ENCODE measurements at regions not wholly inside any gene's neighbourhood (a gene's known extent, or its start where the extent isn't known, plus 50 kb on each side); places are given as distances from the start of the nearest gene placed in this dataset.

DNA sequence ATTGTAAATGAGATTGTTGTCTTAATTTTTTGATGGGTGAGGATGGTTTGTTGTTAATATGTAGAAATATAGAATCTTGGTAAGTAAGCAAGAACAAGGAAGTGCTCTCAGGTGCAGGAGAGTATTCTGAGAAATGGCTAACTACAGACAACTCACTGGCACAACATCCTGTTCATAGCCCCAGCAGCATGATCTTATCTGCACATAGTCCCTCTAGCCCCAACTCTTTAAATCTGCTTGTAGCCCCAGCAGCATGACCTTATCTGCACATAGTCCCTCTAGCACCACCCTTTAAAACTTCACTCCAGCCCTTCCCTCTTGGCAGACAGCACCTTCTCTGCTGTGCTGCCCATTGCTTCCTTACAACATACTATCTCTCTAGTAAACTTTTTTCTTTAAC, 1957.1 kb upstream of the ADGRL3 start:
- no peak for DNase-seq

GRCh38 chr4:59247032-59247431, 1953.1 kb upstream of the ADGRL3 start:
- no peak for DNase-seq

DNA sequence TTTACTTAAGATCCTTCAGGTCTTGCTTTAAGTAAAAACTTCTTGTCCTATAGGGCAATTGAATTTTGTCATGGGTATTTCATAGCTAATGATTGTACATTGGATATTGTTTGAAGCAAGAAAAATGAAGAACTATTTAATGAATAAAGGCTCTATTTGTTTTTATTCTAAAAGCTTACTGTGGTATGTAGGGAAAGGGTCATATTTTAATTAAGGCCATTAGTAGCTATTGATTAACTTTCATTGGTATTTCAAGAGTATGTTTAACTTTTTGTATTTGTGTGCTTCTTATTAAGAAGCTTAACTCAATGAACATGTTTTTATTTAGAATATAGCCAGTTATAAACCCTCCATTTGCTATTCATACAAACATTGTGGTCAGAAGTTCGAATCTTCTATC, 1951.8 kb upstream of the ADGRL3 start:
- DNase-seq: no peak

DNA sequence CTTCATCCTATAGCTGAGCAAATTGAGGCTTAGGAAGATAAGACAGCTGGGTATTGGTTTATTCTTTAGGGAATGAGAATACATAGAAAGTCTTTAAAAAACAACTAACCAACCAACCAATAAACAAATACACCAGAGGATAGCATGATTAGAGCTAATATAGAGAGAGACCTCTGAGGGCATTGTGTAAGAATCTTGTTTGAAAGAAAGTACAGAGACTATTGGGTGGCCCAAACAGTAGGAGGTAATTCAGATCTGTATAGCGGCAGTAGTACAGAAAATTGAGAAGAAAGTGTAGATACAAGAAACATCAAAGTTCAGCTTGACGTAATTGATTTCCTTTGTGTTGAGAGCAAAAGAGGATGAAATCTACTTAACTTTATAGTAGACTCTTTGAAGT, 1951.0 kb upstream of the ADGRL3 start:
- no peak for DNase-seq

DNA sequence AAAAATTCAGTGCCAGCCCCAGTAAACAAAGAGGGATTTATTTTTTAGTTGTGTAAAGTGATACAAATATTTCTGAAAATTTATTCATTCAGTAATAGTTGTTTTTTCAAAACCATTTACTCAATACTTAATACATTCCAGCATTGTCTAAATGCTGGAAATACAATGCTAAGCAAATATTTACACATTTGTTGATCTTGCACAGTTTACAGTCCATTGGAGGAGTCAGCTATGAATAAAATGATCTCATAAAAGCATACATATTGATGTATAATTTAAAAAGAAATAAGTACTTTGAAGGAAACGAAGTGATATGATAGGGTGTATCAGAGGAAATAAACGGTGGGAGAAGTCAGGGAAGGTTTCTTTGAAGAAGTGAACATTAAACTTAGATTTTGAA, 1942.1 kb upstream of the ADGRL3 start:
- no peak for DNase-seq

DNA sequence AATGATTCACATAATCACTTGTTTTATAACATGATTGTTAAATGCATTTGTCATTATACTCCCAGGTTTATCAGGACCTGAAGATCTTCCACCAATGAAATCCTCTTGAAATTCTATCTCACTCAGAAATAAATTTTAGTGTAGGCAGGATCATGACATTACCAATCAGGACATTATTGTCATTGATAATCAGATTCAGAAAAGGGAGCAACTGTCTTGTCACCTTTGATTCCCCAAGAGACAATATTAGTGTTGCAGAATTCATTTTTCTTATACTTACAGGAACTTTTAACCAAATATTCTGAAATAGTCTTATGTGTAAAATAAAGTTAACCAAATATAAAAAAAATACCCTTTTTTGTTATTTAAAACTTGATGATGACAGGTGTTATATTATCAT, 1892.5 kb upstream of the ADGRL3 start:
- no peak for DNase-seq

- DNase-seq: no peak
These were observed 1885.5 kb upstream of the ADGRL3 start for GRCh38 chr4:59314637-59315036.

- DNase-seq: no peak
These were observed 1860.5 kb upstream of the ADGRL3 start for GRCh38 chr4:59339631-59340030.

DNA sequence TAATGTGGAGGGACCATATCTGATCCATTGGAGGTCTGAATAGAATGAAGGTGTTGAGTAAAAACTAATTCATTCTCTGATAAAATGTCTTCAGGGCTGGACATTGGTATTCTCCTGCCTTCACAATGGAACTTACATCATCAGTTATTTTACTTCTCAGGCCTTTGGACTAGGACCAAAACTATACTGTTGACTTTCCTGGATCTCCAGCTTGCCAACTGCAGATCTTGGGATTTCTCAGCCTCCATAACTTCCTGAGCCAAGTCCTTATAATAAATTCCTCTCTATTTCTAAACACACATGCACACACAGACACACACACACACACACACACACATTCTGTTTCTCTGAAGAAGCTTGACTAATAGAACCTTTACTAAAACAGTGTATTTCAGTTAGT, 1858.6 kb upstream of the ADGRL3 start:
- no peak for DNase-seq

DNA sequence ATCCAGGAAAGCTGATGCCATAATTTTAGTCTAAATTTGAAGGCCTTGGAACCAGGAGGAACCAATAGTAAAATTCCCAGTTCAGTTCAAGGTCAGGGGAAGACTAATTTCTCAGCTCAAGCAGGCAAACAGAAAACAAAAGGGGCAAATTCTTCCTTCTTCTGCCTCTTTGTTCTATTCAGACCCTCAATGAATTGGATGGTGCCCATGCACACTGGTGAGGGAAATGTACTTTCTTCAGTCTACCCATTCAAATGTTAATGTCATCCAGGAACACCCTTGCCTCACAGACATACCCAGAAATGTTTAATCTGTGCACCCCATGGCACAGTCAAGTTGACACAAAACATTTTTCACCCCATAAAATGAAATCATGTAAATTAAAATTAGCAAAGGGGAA, 1851.2 kb upstream of the ADGRL3 start:
- DNase-seq: no peak

DNA sequence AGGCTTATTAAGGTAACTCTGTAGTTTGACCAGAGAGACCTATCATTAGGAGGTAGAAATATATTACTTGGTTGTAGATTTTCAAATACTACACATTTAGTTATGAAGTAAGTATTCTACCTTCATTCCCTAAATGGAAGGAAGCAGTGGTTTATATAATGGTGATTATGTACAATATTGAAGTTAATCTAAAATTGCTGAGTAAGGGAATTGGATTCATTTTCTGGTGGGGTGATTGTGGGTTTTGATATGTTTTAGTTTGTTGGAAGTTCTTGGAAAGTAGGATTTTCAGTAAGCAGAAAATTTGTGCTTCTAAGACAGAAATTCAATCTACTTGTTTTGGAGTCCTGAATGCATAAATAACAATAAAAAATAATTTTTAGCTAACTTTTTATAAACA, 1830.9 kb upstream of the ADGRL3 start:
- DNase-seq: no peak

GRCh38 chr4:59374416-59374815, 1825.7 kb upstream of the ADGRL3 start:
- DNase-seq: no peak

DNA sequence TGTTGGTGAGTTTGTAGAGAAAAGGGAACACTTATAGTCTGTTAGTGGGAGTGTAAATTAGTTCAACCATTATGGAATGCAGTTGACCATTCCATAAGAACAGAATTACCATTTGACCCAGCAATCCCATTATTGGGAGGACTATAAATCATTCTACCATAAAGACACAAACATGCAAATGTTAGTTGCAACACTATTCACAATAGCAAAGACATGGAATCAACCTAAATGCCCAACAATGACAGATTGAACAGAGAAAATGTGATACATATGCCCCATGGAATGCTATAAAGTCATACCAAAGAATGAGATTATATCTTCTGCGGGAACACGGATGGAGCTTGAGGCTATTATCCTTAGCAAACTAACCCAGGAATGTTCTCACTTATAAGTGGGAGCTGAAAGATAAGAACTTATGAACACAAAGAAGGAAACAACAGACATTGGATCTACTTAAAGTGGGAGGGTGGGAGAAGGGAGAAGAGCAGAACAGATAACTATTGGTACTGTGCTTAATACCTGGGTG, 1819.2 kb upstream of the ADGRL3 start:
- no peak for DNase-seq

- DNase-seq: no peak
These were observed 1818.5 kb upstream of the ADGRL3 start for GRCh38 chr4:59381591-59381990.

DNA sequence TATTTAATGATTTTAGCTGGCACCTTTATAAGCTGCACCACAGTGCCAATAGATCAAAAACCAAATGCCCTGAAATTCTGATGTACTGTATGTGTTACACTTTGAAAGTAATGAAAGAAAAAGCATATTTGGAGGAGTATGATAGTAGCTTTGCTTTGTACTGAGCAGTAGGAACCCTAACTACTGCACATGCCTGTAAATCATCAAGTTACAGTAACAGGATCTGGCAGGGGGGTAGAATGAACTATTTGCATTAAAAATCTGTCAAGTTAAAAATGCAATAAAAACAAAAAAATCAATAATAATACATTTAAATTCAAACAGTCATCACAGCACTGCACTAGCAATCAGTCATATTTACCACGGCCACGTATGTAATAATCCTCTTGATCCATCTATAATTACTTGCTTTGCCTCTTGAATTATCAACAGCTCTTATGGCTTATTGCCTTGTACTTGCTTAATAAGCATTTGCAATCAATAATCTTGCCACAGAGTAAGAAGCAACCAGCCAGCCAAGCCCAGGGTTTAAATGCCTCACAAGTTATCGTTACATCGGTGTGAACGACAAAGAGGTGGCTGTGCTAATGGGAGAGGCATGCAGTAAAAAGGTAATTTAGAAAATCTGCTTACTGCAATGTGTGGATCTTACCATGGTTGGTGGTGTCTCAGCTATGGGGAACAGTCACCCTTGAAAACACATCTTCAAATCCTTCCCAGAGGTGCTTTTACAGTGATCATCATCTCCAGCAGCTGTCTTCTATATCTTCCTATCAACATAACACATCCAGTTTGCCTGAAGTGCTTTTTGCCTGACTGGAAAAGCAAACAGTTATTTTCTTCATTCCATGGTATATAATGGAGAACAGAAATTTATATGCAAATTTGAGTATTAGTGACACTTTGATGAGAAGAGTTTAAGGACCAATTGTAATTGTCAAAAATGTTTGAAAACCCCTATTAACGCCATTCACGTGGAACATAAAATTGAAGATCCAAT, 1812.1 kb upstream of the ADGRL3 start:
- DNase-seq: no peak

DNA sequence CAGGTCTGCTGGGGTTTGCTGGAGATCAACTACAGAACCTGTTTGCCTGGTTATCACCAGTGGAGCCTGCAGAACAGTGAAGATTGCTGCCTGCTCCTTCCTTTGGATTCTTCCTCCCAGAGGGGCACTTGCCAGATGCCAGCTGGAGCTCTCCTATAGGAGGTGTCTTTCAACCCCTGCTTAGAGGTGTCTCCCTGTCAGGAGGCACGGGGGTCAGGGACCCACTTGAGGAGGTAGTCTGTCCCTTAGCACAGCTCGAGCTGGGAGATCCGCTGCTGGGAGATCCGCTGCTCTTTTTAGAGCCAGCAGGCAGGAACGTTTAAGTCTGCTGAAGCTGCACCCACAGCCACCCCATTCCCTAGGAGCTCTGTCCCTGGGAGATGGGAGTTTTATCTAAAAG, 1806.3 kb upstream of the ADGRL3 start:
- DNase-seq: no peak

DNA sequence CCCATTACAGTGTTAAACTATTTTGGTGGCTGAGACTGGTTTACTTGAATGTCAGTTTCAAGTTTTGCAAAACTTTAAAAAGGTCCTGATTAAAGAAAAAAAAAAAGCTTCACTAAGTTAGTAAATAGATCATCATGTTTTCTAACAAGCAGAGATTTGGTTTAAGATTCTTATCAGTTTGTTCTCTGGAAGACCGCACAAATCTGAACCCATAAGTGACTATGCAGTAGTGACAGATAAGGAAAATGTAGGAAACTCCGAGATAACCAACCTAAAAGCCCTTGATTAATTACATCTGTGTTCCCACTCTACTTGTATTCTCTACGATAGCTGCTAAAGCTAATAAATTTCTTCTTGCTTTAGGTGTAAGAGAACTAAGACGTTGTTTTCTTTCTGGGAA, 1799.8 kb upstream of the ADGRL3 start:
- no peak for DNase-seq

GRCh38 chr4:59409647-59410046, 1790.5 kb upstream of the ADGRL3 start:
- DNase-seq: no peak

DNA sequence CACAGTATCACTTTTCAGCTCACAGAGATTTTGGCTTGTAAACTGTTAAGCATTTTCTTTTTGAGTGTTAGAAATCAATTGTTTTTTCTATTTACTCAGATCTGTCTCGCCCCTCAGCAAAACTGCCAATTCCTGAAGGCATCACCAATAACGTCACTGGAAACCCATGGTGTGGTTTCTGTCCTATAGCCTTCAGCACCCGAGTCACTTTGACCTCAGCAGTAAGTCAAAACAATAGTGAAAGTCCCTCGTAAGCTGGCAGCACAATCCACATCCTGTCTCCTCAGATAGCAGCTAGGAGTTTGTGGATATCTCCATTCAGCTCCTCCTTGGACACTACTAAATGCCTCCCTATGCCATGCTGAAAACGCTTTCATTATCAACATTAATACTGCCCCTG, 1787.4 kb upstream of the ADGRL3 start:
- DNase-seq: no peak

- DNase-seq: no peak
These were observed 1744.4 kb upstream of the ADGRL3 start for GRCh38 chr4:59455751-59456150.

- no peak for DNase-seq
These were observed 1742.5 kb upstream of the ADGRL3 start for GRCh38 chr4:59457576-59457975.

DNA sequence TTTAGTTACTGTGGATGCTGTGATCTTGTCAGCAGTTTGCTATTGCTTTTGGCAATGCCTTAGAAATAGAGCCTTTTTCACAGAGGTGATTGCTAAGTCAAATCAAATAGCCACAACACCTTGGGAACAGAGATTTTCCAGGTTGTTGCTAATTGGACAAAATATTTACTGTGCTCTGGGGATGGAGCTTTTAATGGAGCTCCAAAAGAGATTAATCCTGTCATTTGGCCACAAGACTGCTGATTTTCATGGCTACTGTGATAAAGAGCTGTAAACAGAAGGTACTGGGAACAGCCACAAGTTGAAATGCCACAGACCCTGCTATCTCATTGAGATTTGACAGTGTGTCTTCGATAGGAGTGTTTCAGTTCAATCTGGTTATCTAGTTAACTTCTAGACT, 1715.2 kb upstream of the ADGRL3 start:
- DNase-seq: no peak

GRCh38 chr4:59500103-59500502, 1700.0 kb upstream of the ADGRL3 start:
- no peak for DNase-seq

- no peak for DNase-seq
These were observed 1696.4 kb upstream of the ADGRL3 start for GRCh38 chr4:59503731-59504130.
